Stimulated activated CD8-positive, alpha-beta memory T cell treated with anti-CD3 and anti-CD28 coated beads, Interleukin-7, amount 100 ng/mL, for 24 hours (primary cell): ENCODE measurements at regions not wholly inside any gene's neighbourhood (a gene's known extent, or its start where the extent isn't known, plus 50 kb on each side); places are given as distances from the start of the nearest gene placed in this dataset.

Source experiments
- DNase-seq: peaks from one replicate; pipeline ENCODE4 v3.0.0-alpha.2; 2020; ENCODE audit warnings: low read depth

GRCh38 chr5:174159327-174160114, 114.0 kb downstream of the NSG2 start:
- no peak for DNase-seq

GRCh38 chr5:174165406-174165805, 119.9 kb downstream of the NSG2 start:
- no peak for DNase-seq

- DNase-seq = no peak
These were observed 120.9 kb downstream of the NSG2 start for GRCh38 chr5:174166231-174167079.

- no peak for DNase-seq
These were observed 121.8 kb downstream of the NSG2 start for GRCh38 chr5:174167080-174167910.

- no peak for DNase-seq
These were observed 126.6 kb downstream of the NSG2 start for GRCh38 chr5:174172152-174172551.

DNA sequence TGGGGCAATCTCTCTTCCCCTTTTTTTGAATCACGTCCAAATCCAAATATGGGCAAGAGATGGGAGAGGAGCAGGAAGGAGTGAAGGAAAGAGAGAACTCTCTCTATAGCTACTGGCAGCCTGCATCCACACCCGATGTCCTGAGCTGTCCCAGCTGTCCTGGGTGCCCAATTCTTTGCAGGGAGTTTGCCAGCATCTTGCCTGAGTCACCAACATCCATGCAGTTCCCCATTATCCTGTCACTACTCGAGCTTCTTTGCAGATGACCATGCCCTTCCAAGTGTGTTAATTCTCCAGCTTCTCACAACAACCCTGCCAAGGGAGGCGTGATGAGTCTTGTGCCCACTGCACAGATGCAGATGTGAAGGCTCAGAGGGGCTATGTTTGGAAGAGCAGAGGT, 127.1 kb downstream of the NSG2 start:
- no peak for DNase-seq

- DNase-seq = no peak
These were observed 128.3 kb downstream of the NSG2 start for GRCh38 chr5:174173766-174174165.

GRCh38 chr5:174175716-174176268, 130.3 kb downstream of the NSG2 start:
- no peak for DNase-seq

- DNase-seq = no peak
These were observed 131.0 kb downstream of the NSG2 start for GRCh38 chr5:174176511-174176910.

DNA sequence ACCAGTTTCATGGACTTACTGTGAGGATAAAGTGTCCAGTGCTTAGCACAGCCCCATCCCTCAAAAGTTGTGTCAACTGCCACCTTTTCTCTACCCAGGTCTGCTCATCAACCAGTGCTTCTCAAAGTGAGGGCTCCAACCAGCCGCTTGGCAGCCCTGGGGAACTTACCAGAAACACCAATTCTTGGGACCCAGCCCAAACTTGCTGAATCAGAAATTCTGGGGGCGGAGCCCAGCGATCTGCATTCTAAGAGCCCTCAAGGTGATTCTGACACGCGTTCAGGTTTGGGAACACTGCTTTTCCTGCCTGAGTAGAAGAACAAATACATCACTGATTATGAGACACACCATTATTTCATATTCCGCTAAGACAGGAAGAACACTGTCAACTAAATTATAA, 132.0 kb downstream of the NSG2 start:
- no peak for DNase-seq

DNA sequence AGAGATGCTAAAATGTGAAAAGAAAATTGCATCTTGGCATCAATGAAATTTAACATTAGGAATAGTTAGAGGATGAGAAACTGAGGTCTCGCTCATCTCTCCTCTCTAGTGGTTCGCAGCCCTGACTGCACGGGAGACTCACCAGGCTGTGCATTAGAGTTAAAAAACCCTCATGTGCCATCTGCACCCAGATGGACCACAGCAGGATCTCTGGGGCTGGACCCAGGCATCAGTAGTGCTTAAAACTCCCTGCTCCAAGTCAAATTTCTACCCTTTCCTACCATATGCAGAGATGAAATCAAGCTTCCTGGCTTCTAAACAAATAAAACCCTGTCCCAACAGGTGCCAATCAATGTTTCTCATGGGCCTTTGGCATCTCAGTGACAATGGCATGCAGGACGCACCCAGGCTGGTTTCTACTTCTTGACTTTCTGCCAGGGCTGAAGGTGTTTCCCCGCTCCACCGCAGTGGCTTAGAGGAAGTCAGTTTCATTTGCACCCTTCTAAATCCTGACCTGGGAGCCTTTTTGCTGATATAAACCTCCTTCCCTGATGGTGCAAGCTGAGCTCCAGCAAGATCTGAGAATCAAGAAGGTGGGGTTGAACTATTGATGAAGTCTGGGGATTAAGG, 132.6 kb downstream of the NSG2 start:
- no peak for DNase-seq

GRCh38 chr5:174180639-174181038, 135.1 kb downstream of the NSG2 start:
- no peak for DNase-seq

- DNase-seq = no peak
These were observed 136.6 kb downstream of the NSG2 start for GRCh38 chr5:174182111-174182510.

DNA sequence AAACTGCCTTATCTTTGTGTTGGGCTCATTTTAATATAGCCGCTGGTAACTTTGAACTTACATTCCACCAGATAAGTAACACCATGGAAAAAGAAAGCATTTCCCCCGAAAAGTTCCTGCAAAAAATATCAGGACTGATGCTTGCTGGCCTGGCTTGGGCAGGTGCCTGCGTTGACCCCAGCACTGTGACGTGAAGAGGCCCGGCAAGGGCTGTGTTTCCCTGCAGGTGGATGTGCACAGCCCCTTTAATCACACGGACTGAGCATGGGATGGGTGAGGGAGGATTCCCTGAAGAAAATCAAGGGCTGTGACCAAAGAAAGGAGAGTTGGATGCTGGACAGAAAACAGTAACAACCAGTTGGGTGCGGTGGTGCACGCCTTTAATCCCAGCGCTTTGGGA, 138.2 kb downstream of the NSG2 start:
- no peak for DNase-seq

GRCh38 chr5:174185506-174185905, 140.0 kb downstream of the NSG2 start:
- DNase-seq = no peak

DNA sequence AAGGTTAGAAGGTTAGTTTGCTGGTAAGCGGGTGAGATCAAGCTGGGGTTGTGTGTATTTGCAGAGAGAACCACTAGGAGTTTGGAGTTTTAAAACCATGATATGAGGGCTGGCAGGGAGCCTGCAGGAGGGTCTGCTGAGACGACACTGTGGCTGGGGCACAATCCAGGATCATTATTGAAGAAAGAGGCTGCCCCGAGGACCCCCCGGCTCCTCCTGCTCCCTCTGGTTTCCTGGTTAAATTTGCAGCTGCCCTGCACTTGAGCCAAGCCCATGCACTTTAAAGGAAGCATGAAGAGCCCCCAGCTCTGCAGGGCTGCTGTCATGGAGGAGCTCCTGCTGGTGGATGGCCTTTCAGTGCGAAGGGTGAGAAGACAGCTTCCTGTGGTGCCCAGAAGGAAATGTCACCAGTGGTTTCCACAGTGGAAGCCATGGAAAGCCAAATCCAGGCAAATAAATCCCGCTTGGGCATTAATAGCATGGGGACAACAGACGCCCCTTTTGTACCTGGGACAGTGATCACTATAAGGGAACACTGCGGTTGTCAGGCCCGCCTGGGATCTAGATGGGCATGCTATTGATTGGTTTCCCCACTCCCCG, 140.7 kb downstream of the NSG2 start:
- DNase-seq = no peak

DNA sequence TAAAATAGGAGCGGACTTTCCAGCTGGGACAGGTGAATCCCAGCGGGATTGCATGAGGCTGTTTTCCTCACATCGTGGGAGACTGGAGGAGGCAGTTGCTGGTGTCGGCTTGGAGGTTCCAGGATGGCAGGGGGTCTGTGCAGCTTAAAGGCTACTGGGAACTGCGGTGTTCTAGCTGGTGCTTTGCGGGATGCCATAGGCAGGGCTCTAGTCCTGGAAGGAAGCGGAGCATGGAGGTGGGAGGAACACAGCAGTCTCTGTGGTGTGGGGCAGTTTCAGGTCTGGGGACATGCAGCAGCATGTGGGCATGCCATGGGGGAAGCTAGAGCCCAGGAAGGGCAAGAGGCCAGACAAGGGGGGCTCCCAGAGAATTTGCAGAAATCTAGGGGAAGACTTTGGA, 141.5 kb downstream of the NSG2 start:
- no peak for DNase-seq

GRCh38 chr5:174187481-174187880, 142.0 kb downstream of the NSG2 start:
- DNase-seq = no peak

DNA sequence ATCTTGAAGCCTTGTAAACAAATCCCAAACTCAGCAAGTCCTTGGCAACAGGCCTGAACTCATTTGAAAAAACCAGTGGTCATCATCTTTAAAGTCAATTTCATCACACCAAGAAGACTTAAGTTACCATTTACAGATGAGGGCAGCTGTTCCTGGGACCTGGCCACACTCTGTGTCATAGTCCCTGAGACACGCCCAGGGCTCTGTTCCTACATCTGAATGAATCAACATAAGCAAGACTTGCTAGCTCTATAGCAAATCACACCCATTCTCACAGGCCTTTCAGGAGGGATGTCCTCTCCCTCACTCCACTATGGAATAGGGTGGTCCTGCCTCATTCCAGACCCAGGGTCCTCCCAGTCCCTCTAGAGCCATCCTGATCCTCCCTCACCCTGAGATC, 142.8 kb downstream of the NSG2 start:
- no peak for DNase-seq

GRCh38 chr5:174189654-174190541, 144.4 kb downstream of the NSG2 start:
- DNase-seq = no peak
